ENCODE measurements at regions not wholly inside any gene's neighbourhood (a gene's known extent, or its start where the extent isn't known, plus 50 kb on each side); places are given as distances from the start of the nearest gene placed in this dataset.

- Histone ChIP-seq H3K36me3 (ENCODE audit: control insufficient read depth, insufficient read depth, low read length) (no peaks in the 10 kb centered on the region), H3K4me1 (ENCODE audit: control insufficient read depth, insufficient read depth, low read length) (no peaks in the 10 kb centered on the region), H3K27me3 (ENCODE audit: control insufficient read depth, insufficient read depth, low read length) (no peaks in the 10 kb centered on the region), H3K27ac (ENCODE audit: low read length) (no peak overlapping the region), H3K9me3 (ENCODE audit: control insufficient read depth, low read depth, low read length) (no peaks in the 10 kb centered on the region), H3K4me3 (ENCODE audit: low read length) (no peak overlapping the region)
- no peak for DNase-seq
Measured at GRCh38 chr1:172885411-172885810, 165.3 kb downstream of the TNFSF18 start.

GRCh38 chr1:172885971-172886370 lies 164.8 kb downstream of the TNFSF18 start:
- Histone ChIP-seq H3K27me3 (ENCODE audit: control insufficient read depth, insufficient read depth, low read length) (no peaks in the 10 kb centered on the region), H3K4me1 (ENCODE audit: control insufficient read depth, insufficient read depth, low read length) (no peaks in the 10 kb centered on the region), H3K4me3 (ENCODE audit: low read length) (no peak overlapping the region), H3K36me3 (ENCODE audit: control insufficient read depth, insufficient read depth, low read length) (no peaks in the 10 kb centered on the region), H3K27ac (ENCODE audit: low read length) (no peak overlapping the region), H3K9me3 (ENCODE audit: control insufficient read depth, low read depth, low read length) (no peaks in the 10 kb centered on the region)
- WGBS (ENCODE audit: insufficient coverage, low lambda C conversion rate): no CpG with 5 or more reads among the region's 1 CpG
- no peak for DNase-seq

- peak; percentile 15 to 67 for DNase-seq
- H3K4me1 ChIP-seq (ENCODE audit: control insufficient read depth, insufficient read depth, low read length): no peaks in the 10 kb centered on the region
- H3K4me3 ChIP-seq (ENCODE audit: low read length): no peak overlapping the region
- no peak overlapping the region for H3K27ac ChIP-seq (ENCODE audit: low read length)
- no peaks in the 10 kb centered on the region for H3K36me3 ChIP-seq (ENCODE audit: control insufficient read depth, insufficient read depth, low read length)
- H3K27me3 ChIP-seq (ENCODE audit: control insufficient read depth, insufficient read depth, low read length): no peaks in the 10 kb centered on the region
- no peaks in the 10 kb centered on the region for H3K9me3 ChIP-seq (ENCODE audit: control insufficient read depth, low read depth, low read length)
- no CpG with 5 or more reads among the region's 1 CpG for WGBS (ENCODE audit: insufficient coverage, low lambda C conversion rate)
Measured at GRCh38 chr1:172887162-172887561, 163.6 kb downstream of the TNFSF18 start.

- H3K4me3 ChIP-seq (ENCODE audit: low read length): no peak overlapping the region
- WGBS (ENCODE audit: insufficient coverage, low lambda C conversion rate): 80% methylated on average over 1 of the region's 1 CpG
- H3K27me3 ChIP-seq (ENCODE audit: control insufficient read depth, insufficient read depth, low read length): no peaks in the 10 kb centered on the region
- H3K9me3 ChIP-seq (ENCODE audit: control insufficient read depth, low read depth, low read length): no peaks in the 10 kb centered on the region
- no peaks in the 10 kb centered on the region for H3K4me1 ChIP-seq (ENCODE audit: control insufficient read depth, insufficient read depth, low read length)
- H3K36me3 ChIP-seq (ENCODE audit: control insufficient read depth, insufficient read depth, low read length): no peaks in the 10 kb centered on the region
- no peak for DNase-seq
- H3K27ac ChIP-seq (ENCODE audit: low read length): no peak overlapping the region
Measured at GRCh38 chr1:172893146-172893841, 157.4 kb downstream of the TNFSF18 start.

DNA sequence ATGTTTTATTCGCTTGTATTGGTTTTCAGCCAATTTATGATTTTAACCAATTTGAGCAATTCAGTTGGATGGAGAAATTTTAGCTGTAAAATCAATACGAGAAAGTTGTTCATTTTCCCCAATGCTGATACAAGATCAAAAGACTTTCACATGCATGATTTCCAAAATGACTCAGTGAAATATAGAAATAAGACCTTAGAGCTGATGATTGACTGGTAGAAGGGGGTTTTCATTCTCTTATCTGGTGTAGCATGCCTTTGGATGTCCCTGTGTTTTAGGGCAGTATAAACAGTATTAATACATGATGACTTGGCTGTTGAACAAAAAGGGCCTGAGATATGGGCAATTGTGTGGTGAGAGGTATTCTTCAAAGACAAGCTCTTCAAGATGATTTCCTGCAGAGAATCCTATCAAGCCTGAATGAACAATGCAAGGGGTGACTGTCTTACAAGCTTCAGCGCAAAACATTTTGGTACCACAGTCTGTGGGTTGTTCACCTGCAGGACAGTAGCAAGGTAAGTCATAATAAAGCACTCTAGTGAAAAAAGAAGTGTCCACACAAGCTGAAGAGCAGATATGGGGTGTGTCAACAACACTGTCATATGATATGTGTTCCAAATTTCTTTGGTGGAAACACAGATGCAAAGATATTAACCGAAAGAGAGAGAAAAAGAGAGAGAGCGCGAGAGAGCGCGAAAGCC lies 156.2 kb downstream of the TNFSF18 start:
- Histone ChIP-seq H3K4me1 (ENCODE audit: control insufficient read depth, insufficient read depth, low read length) (no peaks in the 10 kb centered on the region), H3K27me3 (ENCODE audit: control insufficient read depth, insufficient read depth, low read length) (no peaks in the 10 kb centered on the region), H3K9me3 (ENCODE audit: control insufficient read depth, low read depth, low read length) (no peaks in the 10 kb centered on the region), H3K36me3 (ENCODE audit: control insufficient read depth, insufficient read depth, low read length) (no peaks in the 10 kb centered on the region), H3K27ac (ENCODE audit: low read length) (no peak overlapping the region), H3K4me3 (ENCODE audit: low read length) (no peak overlapping the region)
- DNase-seq: no peak
- 75% methylated on average over 6 of the region's 8 CpGs for WGBS (ENCODE audit: insufficient coverage, low lambda C conversion rate)

DNA sequence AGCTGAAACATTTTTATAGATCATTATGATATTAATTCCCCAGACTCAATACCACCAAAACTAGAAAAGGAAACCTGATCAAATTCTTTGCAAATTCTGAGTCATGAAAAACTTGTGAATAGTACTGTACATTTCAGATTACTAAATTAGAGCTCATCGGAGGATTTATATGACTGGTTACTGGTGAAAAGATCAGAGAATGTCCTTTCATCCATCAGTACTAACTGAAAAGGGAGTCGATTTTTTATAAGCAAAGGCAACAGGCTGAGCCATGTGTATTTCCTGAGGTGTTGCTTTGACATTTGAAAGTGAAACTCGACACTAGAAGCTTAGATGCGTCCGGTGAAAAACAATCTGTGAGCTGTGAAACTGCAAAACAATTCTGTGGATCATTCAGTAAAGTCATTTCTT lies 155.7 kb downstream of the TNFSF18 start:
- DNase-seq: no peak
- H3K27ac ChIP-seq (ENCODE audit: low read length): no peak overlapping the region
- H3K36me3 ChIP-seq (ENCODE audit: control insufficient read depth, insufficient read depth, low read length): no peaks in the 10 kb centered on the region
- H3K9me3 ChIP-seq (ENCODE audit: control insufficient read depth, low read depth, low read length): no peaks in the 10 kb centered on the region
- H3K4me3 ChIP-seq (ENCODE audit: low read length): no peak overlapping the region
- no peaks in the 10 kb centered on the region for H3K4me1 ChIP-seq (ENCODE audit: control insufficient read depth, insufficient read depth, low read length)
- H3K27me3 ChIP-seq (ENCODE audit: control insufficient read depth, insufficient read depth, low read length): no peaks in the 10 kb centered on the region
- WGBS (ENCODE audit: insufficient coverage, low lambda C conversion rate): no CpG with 5 or more reads among the region's 5 CpGs

DNA sequence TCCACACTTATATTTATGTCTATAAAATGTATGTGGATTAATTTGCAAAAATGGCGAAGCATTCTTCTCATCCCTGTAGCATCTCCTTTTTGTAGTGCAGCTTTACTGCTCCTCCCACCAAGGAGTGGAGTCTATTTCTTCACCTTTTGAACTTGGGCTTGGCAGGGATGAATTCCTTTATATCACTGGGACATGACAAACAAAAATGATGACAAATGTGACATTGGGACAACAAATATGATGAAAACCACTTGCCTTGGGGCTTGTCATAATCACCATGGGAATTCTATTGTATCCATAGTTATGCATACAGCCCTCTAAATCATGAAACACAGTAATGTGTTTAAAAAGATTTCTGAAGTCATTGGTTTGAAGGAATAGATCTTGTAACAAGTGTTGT lies 155.0 kb downstream of the TNFSF18 start:
- no peaks in the 10 kb centered on the region for H3K36me3 ChIP-seq (ENCODE audit: control insufficient read depth, insufficient read depth, low read length)
- WGBS (ENCODE audit: insufficient coverage, low lambda C conversion rate): no CpG with 5 or more reads among the region's 1 CpG
- no peak overlapping the region for H3K27ac ChIP-seq (ENCODE audit: low read length)
- no peak for DNase-seq
- no peaks in the 10 kb centered on the region for H3K4me1 ChIP-seq (ENCODE audit: control insufficient read depth, insufficient read depth, low read length)
- no peaks in the 10 kb centered on the region for H3K9me3 ChIP-seq (ENCODE audit: control insufficient read depth, low read depth, low read length)
- H3K4me3 ChIP-seq (ENCODE audit: low read length): no peak overlapping the region
- H3K27me3 ChIP-seq (ENCODE audit: control insufficient read depth, insufficient read depth, low read length): no peaks in the 10 kb centered on the region

DNA sequence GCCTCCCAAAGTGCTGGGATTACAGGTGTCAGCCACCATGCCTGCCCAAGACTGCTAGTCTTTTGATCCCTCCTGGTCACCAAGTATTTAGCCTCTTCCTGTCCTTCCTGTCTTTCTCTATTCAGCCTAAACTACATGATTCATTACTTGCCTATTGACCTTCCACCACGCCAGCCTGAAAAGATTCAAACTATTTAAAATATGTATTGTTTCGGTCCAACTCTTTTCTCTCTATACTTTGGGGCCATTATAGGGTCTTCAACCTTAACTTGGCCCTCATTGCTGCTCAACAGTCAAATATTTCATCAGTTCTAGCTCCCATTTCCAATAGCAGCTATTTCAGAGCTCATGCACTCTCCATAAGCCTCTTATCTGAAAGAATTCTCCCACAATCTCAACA lies 153.0 kb downstream of the TNFSF18 start:
- Histone ChIP-seq H3K36me3 (ENCODE audit: control insufficient read depth, insufficient read depth, low read length) (no peaks in the 10 kb centered on the region), H3K9me3 (ENCODE audit: control insufficient read depth, low read depth, low read length) (no peaks in the 10 kb centered on the region), H3K4me1 (ENCODE audit: control insufficient read depth, insufficient read depth, low read length) (no peaks in the 10 kb centered on the region), H3K4me3 (ENCODE audit: low read length) (no peak overlapping the region), H3K27ac (ENCODE audit: low read length) (no peak overlapping the region), H3K27me3 (ENCODE audit: control insufficient read depth, insufficient read depth, low read length) (no peaks in the 10 kb centered on the region)
- WGBS (ENCODE audit: insufficient coverage, low lambda C conversion rate): 90% methylated on average over 2 of the region's 2 CpGs
- no peak for DNase-seq

DNA sequence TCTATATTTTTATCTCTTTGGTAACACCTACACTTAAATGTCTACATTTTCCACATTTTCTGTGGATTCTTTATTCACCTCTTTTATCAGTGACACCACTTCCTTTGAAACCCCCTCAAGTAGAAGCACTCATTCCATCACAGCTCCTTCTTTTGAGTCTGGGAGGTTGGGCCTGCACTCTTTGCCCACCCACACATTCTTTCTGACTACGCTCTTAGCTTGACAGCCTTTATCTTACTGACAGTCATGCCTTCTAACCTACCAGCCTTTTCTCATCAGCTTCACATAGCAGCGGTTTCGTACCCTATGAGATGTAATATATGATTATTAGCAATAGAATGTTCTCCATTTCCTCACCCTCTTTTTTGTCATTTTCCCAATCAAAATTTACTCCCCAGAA lies 151.9 kb downstream of the TNFSF18 start:
- H3K36me3 ChIP-seq (ENCODE audit: control insufficient read depth, insufficient read depth, low read length): no peaks in the 10 kb centered on the region
- no peak overlapping the region for H3K4me3 ChIP-seq (ENCODE audit: low read length)
- no peaks in the 10 kb centered on the region for H3K27me3 ChIP-seq (ENCODE audit: control insufficient read depth, insufficient read depth, low read length)
- no peak for DNase-seq
- no peak overlapping the region for H3K27ac ChIP-seq (ENCODE audit: low read length)
- H3K4me1 ChIP-seq (ENCODE audit: control insufficient read depth, insufficient read depth, low read length): no peaks in the 10 kb centered on the region
- no peaks in the 10 kb centered on the region for H3K9me3 ChIP-seq (ENCODE audit: control insufficient read depth, low read depth, low read length)
- 60% methylated on average over 1 of the region's 3 CpGs for WGBS (ENCODE audit: insufficient coverage, low lambda C conversion rate)

- WGBS (ENCODE audit: insufficient coverage, low lambda C conversion rate): 94% methylated on average over 2 of the region's 2 CpGs
- no peaks in the 10 kb centered on the region for H3K36me3 ChIP-seq (ENCODE audit: control insufficient read depth, insufficient read depth, low read length)
- H3K4me3 ChIP-seq (ENCODE audit: low read length): no peak overlapping the region
Measured at GRCh38 chr1:172900376-172900997, 150.3 kb downstream of the TNFSF18 start.

More at GRCh38 chr1:172900376-172900997, 150.3 kb downstream of the TNFSF18 start:
- no peak overlapping the region for H3K27ac ChIP-seq (ENCODE audit: low read length)
- H3K27me3 ChIP-seq (ENCODE audit: control insufficient read depth, insufficient read depth, low read length): no peaks in the 10 kb centered on the region
- H3K9me3 ChIP-seq (ENCODE audit: control insufficient read depth, low read depth, low read length): no peaks in the 10 kb centered on the region
- H3K4me1 ChIP-seq (ENCODE audit: control insufficient read depth, insufficient read depth, low read length): no peaks in the 10 kb centered on the region
- no peak for DNase-seq

Data from large intestine (tissue), 3 donors.